ENCODE measurements at regions not wholly inside any gene's neighbourhood (a gene's known extent, or its start where the extent isn't known, plus 50 kb on each side); places are given as distances from the start of the nearest gene placed in this dataset.

DNA sequence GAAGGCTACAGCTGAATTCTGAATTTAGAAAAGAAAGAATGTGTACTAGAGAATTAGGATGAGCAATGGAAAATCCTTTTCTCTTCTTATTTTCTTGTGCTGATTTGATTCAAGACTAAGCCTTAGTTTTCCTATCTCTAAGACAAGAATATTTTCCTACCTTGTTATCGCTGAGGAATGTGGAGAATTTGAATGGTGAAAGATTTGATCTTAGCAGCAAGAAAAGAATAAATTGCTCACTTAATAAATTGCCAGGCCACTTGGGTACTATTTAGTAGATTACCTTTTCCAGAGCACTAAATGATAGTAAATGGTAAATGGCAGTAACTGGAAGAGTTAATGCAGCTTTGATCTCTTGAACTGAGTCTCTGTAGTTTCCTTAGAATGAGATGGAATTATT, 145.7 kb upstream of the MEIS2 start:
- DNase-seq (ENCODE audit: low read depth, low spot score) (no peak), ATAC-seq (no peak)
- Histone ChIP-seq H3K4me3 (ENCODE audit: low read depth in 2 of 2, low read length in 2 of 2) (no peak overlapping the region), H3K9me3 (ENCODE audit: control insufficient read depth, insufficient read depth, low read depth, low read length) (no peaks in the 10 kb centered on the region), H3K4me1 (ENCODE audit: control insufficient read depth, insufficient read depth, low read length) (no peaks in the 10 kb centered on the region), H3K27ac (ENCODE audit: low read length) (no peak overlapping the region), H3K36me3 (ENCODE audit: control insufficient read depth, insufficient read depth, low read length) (no peaks in the 10 kb centered on the region), H3K27me3 (ENCODE audit: control insufficient read depth, insufficient read depth, low read length) (no peaks in the 10 kb centered on the region)
- ChIA-PET POLR2A (no interaction called here), CTCF (no interaction called here)
- intact Hi-C loops (cut with micrococcal nuclease; ENCODE audit: unreplicated experiment) (no loop called here), in situ Hi-C loops (cut with HindIII; ENCODE audit: low pct_unique_long_range_greater_than_20kb, low sequenced_read_pairs) (no loop called here)
- TF ChIP-seq SIN3A (IDR thresholded peaks at IDR 0.05; ENCODE audit: borderline replicate concordance, insufficient read depth, low read depth, low read length) (no peak), TCF7L2 (IDR thresholded peaks at IDR 0.05; ENCODE audit: low read depth, low read length) (no peak), CTCF (IDR thresholded peaks at IDR 0.05) (no peak), REST (IDR thresholded peaks at IDR 0.05; ENCODE audit: insufficient read depth in 1 of 2, low read depth in 2 of 2, low read length in 1 of 2) (no peak), POLR2AphosphoS5 (IDR thresholded peaks at IDR 0.05; ENCODE audit: low read depth, low read length) (no peak)
- BruUV-seq (replicated peaks): no TSS peak

DNA sequence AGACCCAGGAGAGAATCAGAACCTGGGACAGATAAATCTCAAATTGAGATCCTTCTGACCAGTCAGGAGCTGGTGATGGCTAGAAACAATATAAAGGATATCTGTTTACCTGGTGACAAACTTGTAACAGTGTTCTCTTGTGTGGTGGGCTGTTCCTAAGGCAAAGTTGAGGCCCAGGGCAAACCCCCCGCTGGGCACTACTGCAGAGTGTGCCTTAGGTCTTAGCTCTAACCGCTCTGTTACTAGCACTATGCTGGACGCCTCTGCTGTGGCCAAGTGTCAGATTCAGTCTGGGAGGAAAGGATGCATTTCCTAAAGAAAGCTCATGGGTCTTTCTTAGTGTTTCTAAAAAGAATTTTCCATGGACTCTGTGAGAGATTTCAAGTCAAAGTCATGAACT, 146.5 kb upstream of the MEIS2 start:
- ATAC-seq (no peak), DNase-seq (ENCODE audit: low read depth, low spot score) (no peak)
- POLR2A ChIA-PET: no interaction called here
- no peak for TF ChIP-seq TCF7L2 (IDR thresholded peaks at IDR 0.05; ENCODE audit: low read depth, low read length)
- Histone ChIP-seq H3K4me1 (ENCODE audit: control insufficient read depth, insufficient read depth, low read length) (no peaks in the 10 kb centered on the region), H3K4me3 (ENCODE audit: low read depth in 2 of 2, low read length in 2 of 2) (no peak overlapping the region), H3K27ac (ENCODE audit: low read length) (no peak overlapping the region), H3K36me3 (ENCODE audit: control insufficient read depth, insufficient read depth, low read length) (no peaks in the 10 kb centered on the region), H3K9me3 (ENCODE audit: control insufficient read depth, insufficient read depth, low read depth, low read length) (no peaks in the 10 kb centered on the region), H3K27me3 (ENCODE audit: control insufficient read depth, insufficient read depth, low read length) (no peaks in the 10 kb centered on the region)
- CTCF ChIA-PET: no interaction called here
- intact Hi-C loops (cut with micrococcal nuclease; ENCODE audit: unreplicated experiment): no loop called here
- in situ Hi-C loops (cut with HindIII; ENCODE audit: low pct_unique_long_range_greater_than_20kb, low sequenced_read_pairs): no loop called here
- no TSS peak for BruUV-seq (replicated peaks)

- no peaks in the 10 kb centered on the region for H3K36me3 ChIP-seq (ENCODE audit: control insufficient read depth, insufficient read depth, low read length)
- H3K27ac ChIP-seq (ENCODE audit: low read length): no peak overlapping the region
- ATAC-seq (no peak), DNase-seq (ENCODE audit: low read depth, low spot score) (no peak)
- BruUV-seq (replicated peaks): no TSS peak
- in situ Hi-C loops (cut with HindIII; ENCODE audit: low pct_unique_long_range_greater_than_20kb, low sequenced_read_pairs) (no loop called here), intact Hi-C loops (cut with micrococcal nuclease; ENCODE audit: unreplicated experiment) (no loop called here)
- ChIA-PET POLR2A (no interaction called here), CTCF (no interaction called here)
- H3K4me1 ChIP-seq (ENCODE audit: control insufficient read depth, insufficient read depth, low read length): no peaks in the 10 kb centered on the region
- no peaks in the 10 kb centered on the region for H3K27me3 ChIP-seq (ENCODE audit: control insufficient read depth, insufficient read depth, low read length)
- no peaks in the 10 kb centered on the region for H3K9me3 ChIP-seq (ENCODE audit: control insufficient read depth, insufficient read depth, low read depth, low read length)
- TF ChIP-seq CTCF (IDR thresholded peaks at IDR 0.05) (no peak), SIN3A (IDR thresholded peaks at IDR 0.05; ENCODE audit: borderline replicate concordance, insufficient read depth, low read depth, low read length) (no peak)
- H3K4me3 ChIP-seq (ENCODE audit: low read depth in 2 of 2, low read length in 2 of 2): no peak overlapping the region
Measured at GRCh38 chr15:37249249-37249648, 148.9 kb upstream of the MEIS2 start.

Data from Panc1 (cell line).